Right lobe of liver (tissue), 4 donors: ENCODE measurements at regions not wholly inside any gene's neighbourhood (a gene's known extent, or its start where the extent isn't known, plus 50 kb on each side); places are given as distances from the start of the nearest gene placed in this dataset.

Source experiments
- POLR2A ChIP-seq: fragments of 450-650 bp; IDR thresholded peaks from one replicate; pipeline ENCODE4 v1.6.1; 2017; ENCODE audit warnings: antibody characterized with exemption, mild to moderate bottlenecking
- TF ChIP-seq, protein P1 (sequence below), 4 donors: fragments of 200-600 bp in 3 of 4; fragments of 450-650 bp in 1 of 4; IDR thresholded peaks; one replicate each; pipeline versions ENCODE4 v1.5.1 to v1.8.0; 2016 to 2022; ENCODE audit warnings: antibody characterized with exemption in 4 of 4, mild to moderate bottlenecking in 2 of 4
- donor health status: DM: no; HTN: no; CAD: no.
- donor health status: DM: no; HTN: no; CAD: no.
- donor health status: DM: no; HTN: yes; CAD: no.

DNA sequence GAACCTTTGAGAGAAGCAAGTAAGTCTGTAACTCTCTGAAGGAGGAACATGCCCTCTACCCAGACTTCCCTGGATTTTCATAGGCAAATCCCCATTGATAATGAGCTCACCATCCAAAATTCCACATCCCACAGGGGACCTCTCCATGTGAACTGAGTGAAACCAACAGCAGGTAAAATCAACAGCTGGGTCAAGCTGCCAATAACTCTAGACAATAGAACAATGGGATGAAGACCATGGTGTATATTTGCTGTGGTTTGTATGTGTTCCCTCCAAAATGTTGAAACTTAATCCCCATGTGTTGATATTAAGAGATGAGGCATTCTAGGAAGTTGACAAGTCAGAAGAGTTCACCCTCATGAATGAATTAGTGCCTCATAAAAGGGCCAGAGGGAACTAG, 110.2 kb upstream of the MYO10 start:
- TF ChIP-seq, protein P1, sequence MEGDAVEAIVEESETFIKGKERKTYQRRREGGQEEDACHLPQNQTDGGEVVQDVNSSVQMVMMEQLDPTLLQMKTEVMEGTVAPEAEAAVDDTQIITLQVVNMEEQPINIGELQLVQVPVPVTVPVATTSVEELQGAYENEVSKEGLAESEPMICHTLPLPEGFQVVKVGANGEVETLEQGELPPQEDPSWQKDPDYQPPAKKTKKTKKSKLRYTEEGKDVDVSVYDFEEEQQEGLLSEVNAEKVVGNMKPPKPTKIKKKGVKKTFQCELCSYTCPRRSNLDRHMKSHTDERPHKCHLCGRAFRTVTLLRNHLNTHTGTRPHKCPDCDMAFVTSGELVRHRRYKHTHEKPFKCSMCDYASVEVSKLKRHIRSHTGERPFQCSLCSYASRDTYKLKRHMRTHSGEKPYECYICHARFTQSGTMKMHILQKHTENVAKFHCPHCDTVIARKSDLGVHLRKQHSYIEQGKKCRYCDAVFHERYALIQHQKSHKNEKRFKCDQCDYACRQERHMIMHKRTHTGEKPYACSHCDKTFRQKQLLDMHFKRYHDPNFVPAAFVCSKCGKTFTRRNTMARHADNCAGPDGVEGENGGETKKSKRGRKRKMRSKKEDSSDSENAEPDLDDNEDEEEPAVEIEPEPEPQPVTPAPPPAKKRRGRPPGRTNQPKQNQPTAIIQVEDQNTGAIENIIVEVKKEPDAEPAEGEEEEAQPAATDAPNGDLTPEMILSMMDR (IDR thresholded peaks at IDR 0.05) = no peak
- no peak for TF ChIP-seq POLR2A
